Aorta (tissue), 5 donors: ENCODE measurements at regions not wholly inside any gene's neighbourhood (a gene's known extent, or its start where the extent isn't known, plus 50 kb on each side); places are given as distances from the start of the nearest gene placed in this dataset.

Experiments used
- ATAC-seq: fragments of 200-7000 bp; cut with Tn5 transposase; one replicate; pipeline ENCODE4 v1.9.1; 2022; ENCODE audit warnings: moderate library complexity; ENCODE audit not compliant: low FRiP score
- DNase-seq, 2 donors: peaks; one replicate each; pipeline ENCODE4 v3.0.0-alpha.2; 2020
- H3K27ac ChIP-seq, 2 donors: one replicate each; pipeline ENCODE4 v1.5.1; 2013; ENCODE audit warnings: low read length in 2 of 2, mild to moderate bottlenecking in 2 of 2, moderate library complexity in 2 of 2, control low read depth in 1 of 2, inconsistent platforms in 1 of 2, low read depth in 1 of 2
- H3K27me3 ChIP-seq, 2 donors: one replicate each; pipeline ENCODE4 v1.6.1; 2013; ENCODE audit warnings: control low read depth in 1 of 2, low read length in 1 of 2, mild to moderate bottlenecking in 1 of 2, moderate library complexity in 1 of 2; ENCODE audit not compliant: insufficient read depth in 2 of 2, control insufficient read depth in 1 of 2
- H3K36me3 ChIP-seq, 2 donors: one replicate each; pipeline ENCODE4 v1.6.1; 2013; ENCODE audit warnings: control low read depth in 1 of 2, low read length in 1 of 2, mild to moderate bottlenecking in 1 of 2; ENCODE audit not compliant: insufficient read depth in 2 of 2, control insufficient read depth in 1 of 2
- H3K4me1 ChIP-seq, 2 donors: one replicate each; pipeline ENCODE4 v1.6.1; 2013; ENCODE audit warnings: low read length in 2 of 2, control low read depth in 1 of 2, mild to moderate bottlenecking in 1 of 2, moderate library complexity in 1 of 2; ENCODE audit not compliant: insufficient read depth in 2 of 2, control insufficient read depth in 1 of 2
- H3K4me3 ChIP-seq, 2 donors: one replicate each; pipeline ENCODE4 v1.5.1; 2013; ENCODE audit warnings: low read length in 2 of 2, control low read depth in 1 of 2, mild to moderate bottlenecking in 1 of 2
- H3K9me3 ChIP-seq: one replicate; pipeline ENCODE4 v1.6.1; 2013; ENCODE audit warnings: mild to moderate bottlenecking, low read length; ENCODE audit not compliant: control insufficient read depth
- WGBS, 2 donors: extraction: QIAGEN DNeasy Blood & Tissue Kit; methylation state at CpG; one replicate each; pipeline ENCODE4 v1.1.7; 2013; 5-methylcytosine and 5-hydroxymethylcytosine counted together
- intact Hi-C, 2 donors: fragments of 100-400 bp; cut with DNase I; formaldehyde crosslinking; loops; one replicate each; pipeline versions ENCODE4 v1.14.2 to v1.15.0; 2022
- donor health status: healthy with polysubstance abuse.
- donor health status: Bipolar disorder and iron deficiency.
- donor health status: DM: no; HTN: no; CAD: no.
- donor health status: DM: no; HTN: no; CAD: no.
- donor health status: DM: yes; HTN: yes; CAD: no.

GRCh38 chr6:154682633-154683125 lies 50.5 kb upstream of the SCAF8 start:
- Histone ChIP-seq H3K36me3 (no peaks in the 10 kb centered on the region), H3K9me3 (no peaks in the 10 kb centered on the region), H3K4me1 (no peaks in the 10 kb centered on the region), H3K4me3 (no peak overlapping the region), H3K27ac (no peak overlapping the region), H3K27me3 (no peaks in the 10 kb centered on the region)
- 87 to 92% methylated on average over 10 of the region's 10 CpGs for WGBS, 2 donors
- DNase-seq, result no peak
- intact Hi-C loops, result no loop called here
- no peak for ATAC-seq
